OCI-LY3 (cell line): ENCODE measurements at regions not wholly inside any gene's neighbourhood (a gene's known extent, or its start where the extent isn't known, plus 50 kb on each side); places are given as distances from the start of the nearest gene placed in this dataset.

Source experiments
- H2AFZ ChIP-seq: fragments of 200-600, 300-600 bp; shearing (Covaris generic); 2 replicates; pipeline ENCODE4 v1.6.0; 2014; ENCODE audit warnings: antibody characterized with exemption, low read depth, low read length
- H3K27ac ChIP-seq: fragments of 200-600, 300-600 bp; sonication (generic); 2 replicates; pipeline ENCODE4 v1.5.1; 2014; ENCODE audit warnings: mild to moderate bottlenecking, low read length, moderate library complexity, mixed read lengths
- H3K27me3 ChIP-seq: fragments of 200-600, 300-600 bp; sonication (generic); 2 replicates; pipeline ENCODE4 v1.6.1; 2014; ENCODE audit warnings: low read depth, low read length, mixed read lengths
- H3K36me3 ChIP-seq: fragments of 200-600, 300-600 bp; sonication (generic); replicated peaks from 2 replicates; pipeline ENCODE3; 2014; ENCODE audit warnings: low read depth, low read length, mixed read lengths
- H3K4me1 ChIP-seq: fragments of 300-600, 200-600 bp; sonication (generic); 2 replicates; pipeline ENCODE4 v1.6.1; 2014; ENCODE audit warnings: low read length, mixed read lengths
- H3K4me2 ChIP-seq: fragments of 200-600, 300-600 bp; sonication (generic); 2 replicates; pipeline ENCODE4 v1.6.1; 2014; ENCODE audit warnings: low read length, mixed read lengths
- H3K4me3 ChIP-seq: fragments of 300-600, 200-600 bp; sonication (generic); 2 replicates; pipeline ENCODE4 v1.5.1; 2014; ENCODE audit warnings: antibody characterized with exemption, mild to moderate bottlenecking, low read length, moderate library complexity
- H3K79me2 ChIP-seq: fragments of 300-600, 200-600 bp; shearing (Covaris generic); 2 replicates; pipeline ENCODE4 v1.6.1; 2014; ENCODE audit warnings: mild to moderate bottlenecking, low read length, mixed read lengths
- H3K9ac ChIP-seq: fragments of 300-600, 200-600 bp; shearing (Covaris generic); 2 replicates; pipeline ENCODE4 v1.6.0; 2014; ENCODE audit warnings: mild to moderate bottlenecking, low read length, moderate library complexity
- H3K9me3 ChIP-seq: fragments of 200-600, 300-600 bp; shearing (Covaris generic); 2 replicates; pipeline ENCODE4 v1.6.1; 2014; ENCODE audit warnings: low read length, mixed read lengths; ENCODE audit not compliant: insufficient read depth
- H4K20me1 ChIP-seq: fragments of 200-600, 300-600 bp; sonication (generic); 2 replicates; pipeline ENCODE4 v1.6.1; 2016; ENCODE audit warnings: low read length, mixed read lengths; ENCODE audit not compliant: insufficient read depth
- CTCF ChIP-seq: fragments of 200-600, 300-600 bp; sonication (generic); IDR thresholded peaks from 2 replicates; pipeline ENCODE4 v1.5.1; 2014; ENCODE audit warnings: antibody characterized with exemption, low read length, low read depth
- EZH2phosphoT487 ChIP-seq: fragments of 200-600 bp; shearing (Covaris generic); IDR thresholded peaks from 2 replicates; pipeline ENCODE4 v1.6.1; 2018; ENCODE audit warnings: antibody characterized with exemption, mixed run types, low read depth

GRCh38 chr6:141212296-141212695 is 920.4 kb upstream of the GJE1 start:
- no peaks in the 10 kb centered on the region for H3K36me3 ChIP-seq
- no peak overlapping the region for H2AFZ ChIP-seq
- H3K4me3 ChIP-seq, result no peak overlapping the region
- no peaks in the 10 kb centered on the region for H3K27me3 ChIP-seq
- no peak overlapping the region for H3K27ac ChIP-seq
- H3K79me2 ChIP-seq, result no peaks in the 10 kb centered on the region
- no peak overlapping the region for H3K4me2 ChIP-seq
- TF ChIP-seq EZH2phosphoT487, result no peak
- TF ChIP-seq CTCF, result no peak
- H3K4me1 ChIP-seq, result no peaks in the 10 kb centered on the region
- no peaks in the 10 kb centered on the region for H4K20me1 ChIP-seq
- H3K9ac ChIP-seq, result no peak overlapping the region
- no peaks in the 10 kb centered on the region for H3K9me3 ChIP-seq

GRCh38 chr6:141211845-141212244 is 920.9 kb upstream of the GJE1 start:
- no peaks in the 10 kb centered on the region for H4K20me1 ChIP-seq
- H2AFZ ChIP-seq, result no peak overlapping the region
- H3K79me2 ChIP-seq, result no peaks in the 10 kb centered on the region
- H3K4me3 ChIP-seq, result no peak overlapping the region
- H3K9ac ChIP-seq, result no peak overlapping the region
- no peaks in the 10 kb centered on the region for H3K36me3 ChIP-seq
- TF ChIP-seq EZH2phosphoT487 (no peak), CTCF (no peak)
- H3K4me2 ChIP-seq, result no peak overlapping the region
- H3K27me3 ChIP-seq, result no peaks in the 10 kb centered on the region
- no peaks in the 10 kb centered on the region for H3K4me1 ChIP-seq
- H3K9me3 ChIP-seq, result no peaks in the 10 kb centered on the region
- no peak overlapping the region for H3K27ac ChIP-seq

GRCh38 chr6:141210901-141211300 is 921.8 kb upstream of the GJE1 start:
- no peak overlapping the region for H2AFZ ChIP-seq
- H3K9ac ChIP-seq, result no peak overlapping the region
- H3K9me3 ChIP-seq, result no peaks in the 10 kb centered on the region
- H3K4me3 ChIP-seq, result no peak overlapping the region
- no peaks in the 10 kb centered on the region for H3K4me1 ChIP-seq
- no peak overlapping the region for H3K27ac ChIP-seq
- TF ChIP-seq EZH2phosphoT487, result no peak
- TF ChIP-seq CTCF, result no peak
- no peaks in the 10 kb centered on the region for H3K27me3 ChIP-seq
- H3K36me3 ChIP-seq, result no peaks in the 10 kb centered on the region
- H3K79me2 ChIP-seq, result no peaks in the 10 kb centered on the region
- H3K4me2 ChIP-seq, result no peak overlapping the region
- H4K20me1 ChIP-seq, result no peaks in the 10 kb centered on the region

- no peaks in the 10 kb centered on the region for H3K9me3 ChIP-seq
- no peaks in the 10 kb centered on the region for H3K27me3 ChIP-seq
- no peaks in the 10 kb centered on the region for H4K20me1 ChIP-seq
- no peak overlapping the region for H3K4me3 ChIP-seq
- no peak overlapping the region for H3K27ac ChIP-seq
- H3K79me2 ChIP-seq, result no peaks in the 10 kb centered on the region
- no peak overlapping the region for H3K4me2 ChIP-seq
- H3K9ac ChIP-seq, result no peak overlapping the region
- H2AFZ ChIP-seq, result no peak overlapping the region
- no peak for TF ChIP-seq CTCF
- no peak for TF ChIP-seq EZH2phosphoT487
- H3K36me3 ChIP-seq, result no peaks in the 10 kb centered on the region
- H3K4me1 ChIP-seq, result no peaks in the 10 kb centered on the region
Measured at GRCh38 chr6:141209890-141210289, 922.8 kb upstream of the GJE1 start.
